Keratinocyte (primary cell): ENCODE measurements at regions not wholly inside any gene's neighbourhood (a gene's known extent, or its start where the extent isn't known, plus 50 kb on each side); places are given as distances from the start of the nearest gene placed in this dataset.

ENCODE experiments used
- EZH2 ChIP-seq: IDR thresholded peaks from one replicate; pipeline ENCODE4 v1.6.1; 2012; ENCODE audit warnings: inconsistent platforms, mild to moderate bottlenecking, low read length, moderate library complexity
- TF ChIP-seq, protein P1 (sequence below), 3 experiments: IDR thresholded peaks in 1 of 3; conservative IDR thresholded peaks in 1 of 3; optimal IDR thresholded peaks in 1 of 3; 2 replicates in 2 of 3; 3 replicates in 1 of 3; pipeline versions ENCODE3 to v1.5.1; 2011; ENCODE audit warnings: low read length in 3 of 3, mild to moderate bottlenecking in 3 of 3, moderate library complexity in 2 of 3, control low read depth in 1 of 3, inconsistent platforms in 1 of 3; ENCODE audit not compliant: insufficient read depth in 2 of 3; ENCODE audit errors: extremely low read depth in 1 of 3

DNA sequence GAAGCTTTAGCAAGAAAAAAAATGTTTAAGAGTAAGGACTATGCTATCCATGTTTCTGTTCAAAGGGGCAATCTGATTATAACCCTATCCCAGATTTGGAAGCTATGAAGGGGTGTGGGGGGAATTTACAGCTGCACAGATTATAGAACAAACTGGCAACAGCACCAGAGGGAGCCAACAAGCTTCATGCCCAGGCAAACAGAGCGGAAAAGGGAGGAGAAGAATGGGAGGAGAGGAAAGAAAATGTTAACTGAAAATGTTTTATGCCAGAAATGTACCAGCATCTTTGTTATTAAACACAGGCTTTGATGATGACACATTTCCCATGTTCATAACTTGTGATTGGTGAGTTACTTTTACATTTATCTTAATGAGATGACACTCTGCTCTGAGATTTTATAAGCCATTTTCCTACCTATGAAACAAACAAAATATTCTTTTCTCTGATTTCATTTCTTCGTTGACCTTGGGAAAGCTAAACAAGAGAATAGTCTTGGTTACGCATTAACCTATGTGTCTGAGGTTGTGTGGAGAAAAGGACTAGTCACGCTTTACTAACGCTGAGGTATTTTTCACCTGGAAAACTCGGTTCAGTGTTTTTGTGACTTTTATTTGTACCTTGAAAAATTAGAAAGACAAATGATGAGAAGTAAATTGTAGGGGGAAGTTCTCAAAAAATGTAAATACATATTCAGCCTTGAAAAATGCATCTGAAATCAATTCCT is 235.8 kb upstream of the MIR17HG start:
- TF ChIP-seq EZH2 = no peak
- TF ChIP-seq, protein P1, sequence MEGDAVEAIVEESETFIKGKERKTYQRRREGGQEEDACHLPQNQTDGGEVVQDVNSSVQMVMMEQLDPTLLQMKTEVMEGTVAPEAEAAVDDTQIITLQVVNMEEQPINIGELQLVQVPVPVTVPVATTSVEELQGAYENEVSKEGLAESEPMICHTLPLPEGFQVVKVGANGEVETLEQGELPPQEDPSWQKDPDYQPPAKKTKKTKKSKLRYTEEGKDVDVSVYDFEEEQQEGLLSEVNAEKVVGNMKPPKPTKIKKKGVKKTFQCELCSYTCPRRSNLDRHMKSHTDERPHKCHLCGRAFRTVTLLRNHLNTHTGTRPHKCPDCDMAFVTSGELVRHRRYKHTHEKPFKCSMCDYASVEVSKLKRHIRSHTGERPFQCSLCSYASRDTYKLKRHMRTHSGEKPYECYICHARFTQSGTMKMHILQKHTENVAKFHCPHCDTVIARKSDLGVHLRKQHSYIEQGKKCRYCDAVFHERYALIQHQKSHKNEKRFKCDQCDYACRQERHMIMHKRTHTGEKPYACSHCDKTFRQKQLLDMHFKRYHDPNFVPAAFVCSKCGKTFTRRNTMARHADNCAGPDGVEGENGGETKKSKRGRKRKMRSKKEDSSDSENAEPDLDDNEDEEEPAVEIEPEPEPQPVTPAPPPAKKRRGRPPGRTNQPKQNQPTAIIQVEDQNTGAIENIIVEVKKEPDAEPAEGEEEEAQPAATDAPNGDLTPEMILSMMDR (optimal IDR thresholded peaks at IDR 0.05 in 1 of 3, IDR thresholded peaks at IDR 0.05 in 1 of 3, conservative IDR thresholded peaks at IDR 0.05 in 1 of 3; ENCODE audit: extremely low read depth in 1 of 3, insufficient read depth in 2 of 3, low read length in 3 of 3) = no peak
